PC-9 (cell line): ENCODE measurements at regions not wholly inside any gene's neighbourhood (a gene's known extent, or its start where the extent isn't known, plus 50 kb on each side); places are given as distances from the start of the nearest gene placed in this dataset.

Source experiments
- EZH2 ChIP-seq: fragments of 200-600 bp; sonication (generic); IDR thresholded peaks from 2 replicates; pipeline ENCODE4 v1.8.0; 2017; ENCODE audit warnings: antibody characterized with exemption, low read depth
- TF ChIP-seq, protein P1 (sequence below): fragments of 200-600 bp; sonication (generic); conservative IDR thresholded peaks from 2 replicates; pipeline ENCODE4 v1.6.1; 2017; ENCODE audit warnings: mixed run types, antibody characterized with exemption, mild to moderate bottlenecking, moderate library complexity

- TF ChIP-seq, protein P1, sequence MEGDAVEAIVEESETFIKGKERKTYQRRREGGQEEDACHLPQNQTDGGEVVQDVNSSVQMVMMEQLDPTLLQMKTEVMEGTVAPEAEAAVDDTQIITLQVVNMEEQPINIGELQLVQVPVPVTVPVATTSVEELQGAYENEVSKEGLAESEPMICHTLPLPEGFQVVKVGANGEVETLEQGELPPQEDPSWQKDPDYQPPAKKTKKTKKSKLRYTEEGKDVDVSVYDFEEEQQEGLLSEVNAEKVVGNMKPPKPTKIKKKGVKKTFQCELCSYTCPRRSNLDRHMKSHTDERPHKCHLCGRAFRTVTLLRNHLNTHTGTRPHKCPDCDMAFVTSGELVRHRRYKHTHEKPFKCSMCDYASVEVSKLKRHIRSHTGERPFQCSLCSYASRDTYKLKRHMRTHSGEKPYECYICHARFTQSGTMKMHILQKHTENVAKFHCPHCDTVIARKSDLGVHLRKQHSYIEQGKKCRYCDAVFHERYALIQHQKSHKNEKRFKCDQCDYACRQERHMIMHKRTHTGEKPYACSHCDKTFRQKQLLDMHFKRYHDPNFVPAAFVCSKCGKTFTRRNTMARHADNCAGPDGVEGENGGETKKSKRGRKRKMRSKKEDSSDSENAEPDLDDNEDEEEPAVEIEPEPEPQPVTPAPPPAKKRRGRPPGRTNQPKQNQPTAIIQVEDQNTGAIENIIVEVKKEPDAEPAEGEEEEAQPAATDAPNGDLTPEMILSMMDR, result peak; percentile 38
- no peak for TF ChIP-seq EZH2
Measured at GRCh38 chr12:97716356-97716755, 253.8 kb downstream of the RMST start.
